H1 (cell line): ENCODE measurements at regions not wholly inside any gene's neighbourhood (a gene's known extent, or its start where the extent isn't known, plus 50 kb on each side); places are given as distances from the start of the nearest gene placed in this dataset.

ENCODE experiments used
- CTCF ChIA-PET: fragments of 300-600 bp; sonication (Branson Sonifier 250); formaldehyde crosslinking; loops from one replicate; lab custom pipeline; 2021; ENCODE audit not compliant: partially characterized antibody; lab: Charles Lee
- POLR2A ChIA-PET: fragments of 300-600 bp; sonication (Branson Sonifier 250); formaldehyde crosslinking; loops from one replicate; lab custom pipeline; 2021; ENCODE audit warnings: inconsistent platforms; ENCODE audit not compliant: partially characterized antibody; lab: Charles Lee
- DNase-seq, 2 experiments: peaks; one replicate each; pipeline versions ENCODE4 v3.0.0 to v3.0.0-alpha.2; 2010 to 2022; ENCODE audit warnings: low spot score in 2 of 2, low read depth in 1 of 2, mixed read lengths in 1 of 2
- FAIRE-seq: peaks from 2 replicates; lab custom pipeline; 2011; peaks lifted over from hg19 to GRCh38; lab: Jason Lieb, UNC
- H2AFZ ChIP-seq: 2 replicates; pipeline ENCODE4 v1.8.1; 2012; ENCODE audit warnings: low read length, inconsistent platforms
- H2AK5ac ChIP-seq: 2 replicates; pipeline ENCODE4 v1.6.1; 2013; ENCODE audit warnings: low read depth, low read length
- H2BK120ac ChIP-seq: replicated peaks from 2 replicates; pipeline ENCODE3; 2013; ENCODE audit warnings: low read depth, low read length, inconsistent platforms
- H2BK12ac ChIP-seq: 2 replicates; pipeline ENCODE4 v1.6.1; 2013; ENCODE audit warnings: low read depth, low read length
- H2BK15ac ChIP-seq: 2 replicates; pipeline ENCODE4 v1.6.1; 2013; ENCODE audit warnings: low read length
- H2BK20ac ChIP-seq: 2 replicates; pipeline ENCODE4 v1.6.1; 2013; ENCODE audit warnings: low read length
- H2BK5ac ChIP-seq: 2 replicates; pipeline ENCODE4 v1.6.1; 2013; ENCODE audit warnings: low read depth, low read length
- H3K14ac ChIP-seq: 2 replicates; pipeline ENCODE4 v1.6.1; 2013; ENCODE audit warnings: inconsistent platforms; ENCODE audit not compliant: insufficient read length
- H3K18ac ChIP-seq: 2 replicates; pipeline ENCODE4 v1.6.1; 2013; ENCODE audit warnings: low read length; ENCODE audit errors: extremely low read depth
- H3K23ac ChIP-seq: 2 replicates; pipeline ENCODE4 v1.6.1; 2013; ENCODE audit warnings: inconsistent platforms; ENCODE audit not compliant: insufficient read length
- H3K23me2 ChIP-seq: 2 replicates; pipeline ENCODE4 v1.6.1; 2013; ENCODE audit warnings: low read depth, low read length
- H3K27ac ChIP-seq: 2 replicates; pipeline ENCODE4 v1.6.1; 2011; ENCODE audit warnings: low read depth, low read length, inconsistent platforms
- H3K27me3 ChIP-seq, 4 experiments: replicated peaks in 1 of 4; 1 replicate in 1 of 4; 2 replicates in 3 of 4; pipeline versions ENCODE4 v1.6.1 to v1.8.1; 2011 to 2013; ENCODE audit warnings: low read length in 3 of 4, mild to moderate bottlenecking in 3 of 4, inconsistent platforms in 2 of 4, mixed read lengths in 2 of 4, moderate library complexity in 1 of 4; ENCODE audit not compliant: control insufficient read depth in 3 of 4, insufficient read depth in 3 of 4; ENCODE audit errors: extremely low read depth in 1 of 4
- H3K36me3 ChIP-seq, 4 experiments: 2 replicates each; pipeline versions ENCODE4 v1.6.1 to v1.8.1; 2011 to 2013; ENCODE audit warnings: mild to moderate bottlenecking in 4 of 4, low read length in 3 of 4, moderate library complexity in 2 of 4, control low read depth in 1 of 4, inconsistent platforms in 1 of 4; ENCODE audit not compliant: insufficient read depth in 4 of 4, control insufficient read depth in 2 of 4
- H3K4ac ChIP-seq: replicated peaks from 2 replicates; pipeline ENCODE3; 2013; ENCODE audit warnings: low read length, low read depth, mixed read lengths, inconsistent platforms; ENCODE audit not compliant: insufficient read length
- H3K4me1 ChIP-seq, 4 experiments: replicated peaks in 1 of 4; 1 replicate in 1 of 4; 2 replicates in 3 of 4; pipeline versions ENCODE4 v1.6.1 to v1.8.1; 2011 to 2013; ENCODE audit warnings: low read length in 3 of 4, inconsistent platforms in 2 of 4, mixed read lengths in 1 of 4; ENCODE audit not compliant: insufficient read depth in 4 of 4, control insufficient read depth in 3 of 4
- H3K4me2 ChIP-seq, 2 experiments: 2 replicates each; pipeline versions ENCODE4 v1.6.1 to v1.8.1; 2011 to 2013; ENCODE audit warnings: low read depth in 2 of 2, low read length in 2 of 2, control low read depth in 1 of 2, inconsistent platforms in 1 of 2, mild to moderate bottlenecking in 1 of 2; ENCODE audit not compliant: insufficient read depth in 1 of 2
- H3K4me3 ChIP-seq, 4 experiments: fragments of 200-600, 300-600 bp in 1 of 4; sonication (generic), shearing (Covaris generic), sonication (Bioruptor Twin) in 1 of 4; 2 replicates each; pipeline versions ENCODE4 v1.5.1 to v1.8.1; 2011 to 2016; ENCODE audit warnings: low read length in 4 of 4, low read depth in 3 of 4, control low read depth in 2 of 4, inconsistent platforms in 2 of 4, mild to moderate bottlenecking in 2 of 4, mixed read lengths in 1 of 4, moderate library complexity in 1 of 4; ENCODE audit not compliant: insufficient read depth in 2 of 4; ENCODE audit errors: extremely low read depth in 1 of 4
- H3K56ac ChIP-seq: replicated peaks from 2 replicates; pipeline ENCODE3; 2013; ENCODE audit warnings: low read depth, mild to moderate bottlenecking, mixed read lengths, low read length, inconsistent platforms; ENCODE audit not compliant: insufficient read length
- H3K79me1 ChIP-seq: 2 replicates; pipeline ENCODE4 v1.6.1; 2013; ENCODE audit warnings: low read depth, low read length, control low read depth
- H3K79me2 ChIP-seq, 2 experiments: 2 replicates each; pipeline versions ENCODE4 v1.6.1 to v1.8.1; 2012 to 2013; ENCODE audit warnings: low read length in 2 of 2, mild to moderate bottlenecking in 2 of 2, inconsistent platforms in 1 of 2; ENCODE audit not compliant: insufficient read depth in 2 of 2, control insufficient read depth in 1 of 2
- H3K9ac ChIP-seq, 4 experiments: replicated peaks in 1 of 4; 1 replicate in 1 of 4; 2 replicates in 3 of 4; pipeline versions ENCODE4 v1.6.1 to v1.8.1; 2011 to 2013; ENCODE audit warnings: low read depth in 3 of 4, low read length in 3 of 4, control low read depth in 2 of 4, mild to moderate bottlenecking in 2 of 4, moderate library complexity in 2 of 4, inconsistent platforms in 1 of 4; ENCODE audit errors: extremely low read depth in 1 of 4
- H3K9me3 ChIP-seq, 2 experiments: 2 replicates each; pipeline versions ENCODE4 v1.6.1 to v1.8.1; 2012 to 2013; ENCODE audit warnings: mild to moderate bottlenecking in 2 of 2, moderate library complexity in 2 of 2, control low read depth in 1 of 2, inconsistent platforms in 1 of 2, low read depth in 1 of 2, low read length in 1 of 2, mixed read lengths in 1 of 2; ENCODE audit not compliant: insufficient read depth in 2 of 2
- H4K20me1 ChIP-seq, 2 experiments: replicated peaks in 1 of 2; 2 replicates each; pipeline versions ENCODE3 to v1.8.1; 2011 to 2013; ENCODE audit warnings: inconsistent platforms in 2 of 2, low read length in 2 of 2, mild to moderate bottlenecking in 1 of 2; ENCODE audit not compliant: insufficient read depth in 2 of 2, control insufficient read depth in 1 of 2
- H4K5ac ChIP-seq: 2 replicates; pipeline ENCODE4 v1.6.1; 2013; ENCODE audit warnings: low read length, low read depth, mixed read lengths, inconsistent platforms; ENCODE audit not compliant: insufficient read length
- H4K8ac ChIP-seq: 2 replicates; pipeline ENCODE4 v1.8.0; 2013; ENCODE audit warnings: mild to moderate bottlenecking, moderate library complexity, low read length, inconsistent platforms; ENCODE audit not compliant: insufficient read depth; ENCODE audit errors: extremely low read depth
- H4K91ac ChIP-seq: replicated peaks from 2 replicates; pipeline ENCODE3; 2013; ENCODE audit warnings: low read length, mixed read lengths, inconsistent platforms; ENCODE audit not compliant: insufficient read length
- ASH2L ChIP-seq: fragments of 200-600, 300-600 bp; sonication (generic); IDR thresholded peaks from one replicate; pipeline ENCODE4 v1.7.1; 2017; ENCODE audit warnings: low read length
- CREB1 ChIP-seq: IDR thresholded peaks from 2 replicates; pipeline ENCODE4 v1.6.1; 2012; ENCODE audit warnings: inconsistent platforms
- GTF2F1 ChIP-seq: IDR thresholded peaks from 2 replicates; pipeline ENCODE4 v1.6.1; 2012; ENCODE audit warnings: low read depth, low read length, improper control_type of control experiment, borderline replicate concordance
- KDM4A ChIP-seq: IDR thresholded peaks from one replicate; pipeline ENCODE4 v1.7.1; 2012; ENCODE audit warnings: low read depth, mild to moderate bottlenecking, moderate library complexity, low read length, inconsistent platforms; ENCODE audit not compliant: severe bottlenecking
- NRF1 ChIP-seq: IDR thresholded peaks from 2 replicates; pipeline ENCODE4 v1.6.1; 2011; ENCODE audit warnings: mild to moderate bottlenecking, low read depth, low read length, improper control_type of control experiment
- POLR2A ChIP-seq, 2 experiments: IDR thresholded peaks; 1 replicate in 1 of 2; 2 replicates in 1 of 2; pipeline ENCODE4 v1.6.1; 2011; ENCODE audit warnings: low read depth in 2 of 2, low read length in 2 of 2, mild to moderate bottlenecking in 2 of 2; ENCODE audit errors: control extremely low read depth in 1 of 2
- RAD21 ChIP-seq, 2 experiments: IDR thresholded peaks in 1 of 2; conservative IDR thresholded peaks in 1 of 2; 2 replicates each; pipeline ENCODE4 v1.6.1; 2011; ENCODE audit warnings: low read depth in 2 of 2, low read length in 2 of 2, improper control_type of control experiment in 1 of 2, inconsistent platforms in 1 of 2, mild to moderate bottlenecking in 1 of 2, moderate library complexity in 1 of 2
- RFX5 ChIP-seq: IDR thresholded peaks from 2 replicates; pipeline ENCODE4 v1.6.1; 2011; ENCODE audit warnings: low read depth, low read length, improper control_type of control experiment, borderline replicate concordance
- SAP30 ChIP-seq: fragments of 300-600 bp; sonication (generic); IDR thresholded peaks from 2 replicates; pipeline ENCODE4 v1.7.1; 2012; ENCODE audit warnings: low read length, moderate library complexity, mild to moderate bottlenecking, inconsistent platforms; ENCODE audit not compliant: insufficient read depth, insufficient replicate concordance
- SP4 ChIP-seq: IDR thresholded peaks from 2 replicates; pipeline ENCODE4 v1.6.1; 2012; ENCODE audit warnings: low read length, inconsistent platforms
- TAF7 ChIP-seq: optimal IDR thresholded peaks from 2 replicates; pipeline ENCODE3; 2011; ENCODE audit warnings: low read depth, mild to moderate bottlenecking, inconsistent platforms, low read length, moderate library complexity, borderline replicate concordance
- TCF12 ChIP-seq: IDR thresholded peaks from 2 replicates; pipeline ENCODE4 v1.6.1; 2011; ENCODE audit warnings: low read depth, mild to moderate bottlenecking, low read length
- WGBS, 2 experiments: shearing (Covaris generic) in 1 of 2; methylation state at CpG; one replicate each; pipeline versions ENCODE4 v1.1.6 to v1.1.7; 2013 to 2015; ENCODE audit warnings: low lambda C conversion rate in 2 of 2, mixed read lengths in 2 of 2, inconsistent platforms in 1 of 2, low coverage in 1 of 2, missing lambda C conversion rate in 1 of 2; ENCODE audit not compliant: insufficient replicate concordance in 2 of 2, insufficient coverage in 1 of 2, insufficient read length in 1 of 2; ENCODE audit errors: extremely low coverage in 1 of 2, missing lambda C conversion rate in 1 of 2; 5-methylcytosine and 5-hydroxymethylcytosine counted together
- TF ChIP-seq, protein P1 (sequence below), 3 experiments: IDR thresholded peaks; 1 replicate in 2 of 3; 2 replicates in 1 of 3; pipeline versions ENCODE4 v1.5.1 to v1.6.1; 2011; ENCODE audit warnings: low read length in 3 of 3, mild to moderate bottlenecking in 3 of 3, inconsistent platforms in 2 of 3, low read depth in 1 of 3, moderate library complexity in 1 of 3; ENCODE audit not compliant: insufficient read depth in 1 of 3; ENCODE audit errors: control extremely low read depth in 1 of 3

GRCh38 chr13:111502957-111503356, 182.5 kb downstream of the TEX29 start:
- H3K79me2 ChIP-seq, result no peaks in the 10 kb centered on the region
- H2BK20ac ChIP-seq, result 0 out of 2 replicates have a peak overlapping the region, but pooled peaks have one; percentile 41
- H4K91ac ChIP-seq, result no peak overlapping the region
- no peak overlapping the region for H3K4me2 ChIP-seq
- no peaks in the 10 kb centered on the region for H3K36me3 ChIP-seq
- no peak overlapping the region for H3K9ac ChIP-seq
- H3K4me3 ChIP-seq, result no peak overlapping the region
- H3K23me2 ChIP-seq, result no peaks in the 10 kb centered on the region
- H3K9me3 ChIP-seq, result peaks cover 14 to 20% of the 10 kb centered on the region in 2 experiments
- H3K27ac ChIP-seq, result no peak overlapping the region
- H3K18ac ChIP-seq, result no peak overlapping the region
- no peaks in the 10 kb centered on the region for H3K27me3 ChIP-seq
- H2BK12ac ChIP-seq, result no peak overlapping the region
- no peak overlapping the region for H3K14ac ChIP-seq
- no peak overlapping the region for H2AFZ ChIP-seq
- H3K4me1 ChIP-seq, result no peaks in the 10 kb centered on the region
- H4K5ac ChIP-seq, result no peak overlapping the region
- H2BK120ac ChIP-seq, result no peak overlapping the region
- POLR2A ChIA-PET, result no interaction called here
- H2BK15ac ChIP-seq, result no peak overlapping the region
- no peak overlapping the region for H4K8ac ChIP-seq
- DNase-seq (no peak), FAIRE-seq (no peak)
- H4K20me1 ChIP-seq, result no peaks in the 10 kb centered on the region
- no peak overlapping the region for H2BK5ac ChIP-seq
- CTCF ChIA-PET, result interaction anchor here (4.2 to 5.2 kb wide), 2 partner anchors 10 to 28 kb away, joined by 35 to 47 read pairs; no protein-coding TSS in a partner anchor
- H3K56ac ChIP-seq, result no peak overlapping the region
- H3K79me1 ChIP-seq, result no peaks in the 10 kb centered on the region
- 86% methylated on average over 6 of the region's 6 CpGs; no CpG with 5 or more reads in 1 of the 2 experiments for whole genome bisulfite sequencing, 2 experiments
- no peak overlapping the region for H3K23ac ChIP-seq
- no peak overlapping the region for H3K4ac ChIP-seq
- peak overlapping the region; percentile 24; the same call in 1 of the 2 replicates for H2AK5ac ChIP-seq
- TF ChIP-seq SAP30 (no peak), POLR2A (IDR thresholded peaks at IDR 0.05; ENCODE audit: control extremely low read depth in 1 of 2, low read depth in 2 of 2, low read length in 2 of 2) (no peak), CREB1 (no peak), TAF7 (no peak), RAD21 (IDR thresholded peaks at IDR 0.05 in 1 of 2, conservative IDR thresholded peaks at IDR 0.05 in 1 of 2; ENCODE audit: low read depth in 2 of 2, low read length in 2 of 2) (no peak), KDM4A (no peak), TCF12 (no peak), RFX5 (no peak), SP4 (no peak), NRF1 (no peak), GTF2F1 (no peak), ASH2L (no peak)
- TF ChIP-seq, protein P1, sequence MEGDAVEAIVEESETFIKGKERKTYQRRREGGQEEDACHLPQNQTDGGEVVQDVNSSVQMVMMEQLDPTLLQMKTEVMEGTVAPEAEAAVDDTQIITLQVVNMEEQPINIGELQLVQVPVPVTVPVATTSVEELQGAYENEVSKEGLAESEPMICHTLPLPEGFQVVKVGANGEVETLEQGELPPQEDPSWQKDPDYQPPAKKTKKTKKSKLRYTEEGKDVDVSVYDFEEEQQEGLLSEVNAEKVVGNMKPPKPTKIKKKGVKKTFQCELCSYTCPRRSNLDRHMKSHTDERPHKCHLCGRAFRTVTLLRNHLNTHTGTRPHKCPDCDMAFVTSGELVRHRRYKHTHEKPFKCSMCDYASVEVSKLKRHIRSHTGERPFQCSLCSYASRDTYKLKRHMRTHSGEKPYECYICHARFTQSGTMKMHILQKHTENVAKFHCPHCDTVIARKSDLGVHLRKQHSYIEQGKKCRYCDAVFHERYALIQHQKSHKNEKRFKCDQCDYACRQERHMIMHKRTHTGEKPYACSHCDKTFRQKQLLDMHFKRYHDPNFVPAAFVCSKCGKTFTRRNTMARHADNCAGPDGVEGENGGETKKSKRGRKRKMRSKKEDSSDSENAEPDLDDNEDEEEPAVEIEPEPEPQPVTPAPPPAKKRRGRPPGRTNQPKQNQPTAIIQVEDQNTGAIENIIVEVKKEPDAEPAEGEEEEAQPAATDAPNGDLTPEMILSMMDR (IDR thresholded peaks at IDR 0.05; ENCODE audit: control extremely low read depth in 1 of 3, insufficient read depth in 1 of 3, low read depth in 1 of 3, low read length in 3 of 3), result no peak
